Mammary epithelial cell (primary cell): ENCODE measurements at regions not wholly inside any gene's neighbourhood (a gene's known extent, or its start where the extent isn't known, plus 50 kb on each side); places are given as distances from the start of the nearest gene placed in this dataset.

Experiments
- EZH2 ChIP-seq: IDR thresholded peaks from 2 replicates; pipeline ENCODE4 v1.6.1; 2012; ENCODE audit warnings: low read length, inconsistent platforms, borderline replicate concordance
- TF ChIP-seq, protein P1 (sequence below), 2 donors: IDR thresholded peaks in 1 of 2; conservative IDR thresholded peaks in 1 of 2; 2 replicates each; pipeline ENCODE4 v1.5.1; 2011 to 2012; ENCODE audit warnings: inconsistent platforms in 2 of 2, low read length in 2 of 2, mild to moderate bottlenecking in 2 of 2, control low read depth in 1 of 2, low read depth in 1 of 2; ENCODE audit not compliant: insufficient read depth in 1 of 2; ENCODE audit errors: extremely low read depth in 1 of 2

- TF ChIP-seq, protein P1, sequence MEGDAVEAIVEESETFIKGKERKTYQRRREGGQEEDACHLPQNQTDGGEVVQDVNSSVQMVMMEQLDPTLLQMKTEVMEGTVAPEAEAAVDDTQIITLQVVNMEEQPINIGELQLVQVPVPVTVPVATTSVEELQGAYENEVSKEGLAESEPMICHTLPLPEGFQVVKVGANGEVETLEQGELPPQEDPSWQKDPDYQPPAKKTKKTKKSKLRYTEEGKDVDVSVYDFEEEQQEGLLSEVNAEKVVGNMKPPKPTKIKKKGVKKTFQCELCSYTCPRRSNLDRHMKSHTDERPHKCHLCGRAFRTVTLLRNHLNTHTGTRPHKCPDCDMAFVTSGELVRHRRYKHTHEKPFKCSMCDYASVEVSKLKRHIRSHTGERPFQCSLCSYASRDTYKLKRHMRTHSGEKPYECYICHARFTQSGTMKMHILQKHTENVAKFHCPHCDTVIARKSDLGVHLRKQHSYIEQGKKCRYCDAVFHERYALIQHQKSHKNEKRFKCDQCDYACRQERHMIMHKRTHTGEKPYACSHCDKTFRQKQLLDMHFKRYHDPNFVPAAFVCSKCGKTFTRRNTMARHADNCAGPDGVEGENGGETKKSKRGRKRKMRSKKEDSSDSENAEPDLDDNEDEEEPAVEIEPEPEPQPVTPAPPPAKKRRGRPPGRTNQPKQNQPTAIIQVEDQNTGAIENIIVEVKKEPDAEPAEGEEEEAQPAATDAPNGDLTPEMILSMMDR (conservative IDR thresholded peaks at IDR 0.05 in 1 of 2, IDR thresholded peaks at IDR 0.05 in 1 of 2; ENCODE audit: extremely low read depth in 1 of 2, insufficient read depth in 1 of 2, low read depth in 1 of 2, low read length in 2 of 2) = no peak
- TF ChIP-seq EZH2 = no peak
Observed at GRCh38 chr15:54722342-54722986, 474.3 kb downstream of the RSL24D1 start.
